ENCODE measurements at regions not wholly inside any gene's neighbourhood (a gene's known extent, or its start where the extent isn't known, plus 50 kb on each side); places are given as distances from the start of the nearest gene placed in this dataset.

DNA sequence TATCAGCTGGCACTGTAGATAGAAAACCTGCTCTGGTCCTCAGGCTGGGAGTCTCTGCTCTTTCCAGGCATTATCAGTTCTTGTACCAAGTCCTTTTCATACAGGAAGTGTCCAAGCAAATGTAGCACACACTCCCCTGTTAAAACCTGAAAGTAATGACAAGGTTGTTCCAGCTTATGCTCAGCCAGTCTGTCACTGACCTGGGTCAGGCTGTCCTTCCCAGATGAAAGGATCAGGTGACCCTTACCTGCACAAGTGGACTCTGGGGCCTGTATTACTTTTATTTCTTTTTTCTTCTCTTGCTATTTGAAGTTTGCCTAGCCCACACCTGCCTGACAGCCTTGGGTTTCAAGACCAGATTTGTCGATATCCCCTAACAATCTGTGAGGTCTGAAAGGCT, 156.3 kb upstream of the SESN3 start:
- DNase-seq (ENCODE audit: low spot score) = no peak

DNA sequence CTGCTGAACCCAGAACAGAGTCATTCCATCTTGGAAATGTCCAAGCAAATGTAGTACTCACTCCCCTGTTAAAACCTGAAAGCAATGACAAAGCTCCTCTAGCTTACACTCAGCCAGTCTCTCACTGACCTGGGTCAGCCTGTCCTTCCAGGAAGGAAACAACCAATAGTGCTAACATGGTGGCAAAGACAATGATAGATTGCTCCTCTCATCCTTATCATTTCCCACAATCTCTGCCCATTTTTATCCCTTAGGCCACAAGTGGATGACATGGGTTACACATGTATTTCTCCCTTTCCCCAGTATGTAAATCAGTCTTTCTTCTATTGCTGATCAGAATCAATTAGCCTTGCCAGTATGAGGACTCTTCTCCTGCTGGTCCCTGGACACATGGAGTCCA, 154.6 kb upstream of the SESN3 start:
- no peak for DNase-seq (ENCODE audit: low spot score)

DNA sequence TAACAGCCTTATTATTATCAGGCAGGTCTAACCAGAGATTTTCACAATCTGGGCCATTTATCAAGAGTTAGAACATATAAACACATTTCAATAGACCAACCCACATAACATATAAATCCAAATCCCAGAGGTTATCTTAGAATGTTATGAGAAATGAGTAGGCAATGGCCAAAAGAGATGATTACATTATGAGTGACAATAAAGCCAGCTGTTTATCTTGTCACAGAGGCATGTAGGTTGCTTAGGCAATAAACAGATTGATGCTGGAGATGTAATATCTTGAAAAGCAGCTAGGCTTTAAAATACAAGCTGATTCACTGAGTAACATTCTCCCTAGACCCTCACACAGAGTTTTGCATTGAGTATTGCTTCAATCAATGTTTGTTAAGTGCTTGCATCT, 148.5 kb upstream of the SESN3 start:
- no peak for DNase-seq (ENCODE audit: low spot score)

DNA sequence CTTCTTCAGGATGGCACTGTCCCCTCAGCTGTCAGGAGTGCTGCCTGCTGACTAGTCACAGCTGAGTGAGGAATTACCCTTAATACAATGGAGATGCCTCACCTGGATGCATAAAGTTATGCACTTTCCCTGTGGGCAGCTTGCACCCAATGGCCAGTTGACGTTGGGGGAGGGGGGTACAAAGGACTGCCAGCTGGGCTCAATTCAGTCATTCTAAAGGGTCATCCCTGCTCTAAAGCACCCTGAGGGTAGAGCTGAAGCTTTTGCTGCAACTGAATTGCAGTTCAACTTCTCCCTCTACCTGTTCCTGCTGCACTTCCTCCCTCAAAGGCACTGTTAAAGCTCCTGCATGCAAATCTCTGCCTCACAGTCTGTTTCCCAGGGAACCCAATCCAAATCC, 147.8 kb upstream of the SESN3 start:
- no peak for DNase-seq (ENCODE audit: low spot score)

DNA sequence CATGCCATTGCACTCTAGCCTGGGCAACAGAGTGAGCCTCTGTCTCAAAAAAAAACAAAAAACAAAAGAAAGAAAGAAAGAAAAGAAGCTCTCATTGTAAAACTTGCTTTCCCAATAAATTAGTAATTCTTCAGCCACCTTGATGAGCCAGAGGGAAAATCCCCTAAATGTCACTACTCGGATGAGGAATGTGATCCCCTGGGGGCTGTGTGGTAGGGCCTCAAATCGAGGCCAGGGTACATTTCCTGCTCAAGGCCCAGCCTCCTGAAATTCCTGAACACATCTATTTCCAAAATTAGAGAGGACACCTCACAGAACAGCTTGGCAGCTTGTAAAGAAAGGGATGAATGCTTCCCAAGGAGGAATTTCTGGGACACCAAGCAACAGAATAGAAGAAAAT, 147.1 kb upstream of the SESN3 start:
- DNase-seq (ENCODE audit: low spot score) = no peak

DNA sequence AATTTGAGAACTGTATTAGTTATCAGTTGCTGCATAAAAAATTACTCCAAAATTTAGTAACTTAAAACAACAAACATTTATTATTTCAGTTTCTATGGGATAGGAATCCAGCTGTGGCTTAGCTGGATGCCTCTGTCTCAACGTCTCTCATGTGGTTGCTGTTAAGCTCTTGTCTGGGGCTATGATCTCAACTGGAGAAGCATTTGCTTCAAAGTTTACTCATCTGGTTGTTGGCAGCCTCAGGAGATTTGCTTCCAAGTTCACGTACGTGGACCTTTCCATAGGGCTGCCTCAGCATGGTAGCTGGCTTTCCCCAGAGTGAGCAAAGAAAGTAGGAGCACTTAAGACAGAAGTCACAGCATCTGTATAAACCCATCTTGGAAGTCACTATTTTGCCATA, 144.9 kb upstream of the SESN3 start:
- DNase-seq (ENCODE audit: low spot score) = no peak

DNA sequence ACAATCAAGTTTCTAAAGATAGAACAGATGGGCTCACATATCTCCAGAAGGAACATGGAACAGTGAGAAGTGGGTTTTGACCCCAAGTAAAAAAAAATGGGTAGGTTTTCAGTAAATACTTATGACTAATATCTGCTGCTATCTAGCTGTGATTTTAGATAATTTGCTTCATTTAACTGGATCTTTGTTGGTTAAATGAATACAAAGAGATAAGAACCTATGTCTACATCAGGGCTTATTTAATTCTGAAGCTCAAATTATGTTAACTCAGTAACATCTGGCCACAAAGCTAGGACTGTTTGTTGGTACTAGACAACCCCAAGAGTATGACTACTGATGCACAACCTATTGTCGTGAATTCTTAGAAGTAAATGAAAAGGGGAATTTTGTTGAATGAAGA, 144.4 kb upstream of the SESN3 start:
- DNase-seq (ENCODE audit: low spot score) = no peak

DNA sequence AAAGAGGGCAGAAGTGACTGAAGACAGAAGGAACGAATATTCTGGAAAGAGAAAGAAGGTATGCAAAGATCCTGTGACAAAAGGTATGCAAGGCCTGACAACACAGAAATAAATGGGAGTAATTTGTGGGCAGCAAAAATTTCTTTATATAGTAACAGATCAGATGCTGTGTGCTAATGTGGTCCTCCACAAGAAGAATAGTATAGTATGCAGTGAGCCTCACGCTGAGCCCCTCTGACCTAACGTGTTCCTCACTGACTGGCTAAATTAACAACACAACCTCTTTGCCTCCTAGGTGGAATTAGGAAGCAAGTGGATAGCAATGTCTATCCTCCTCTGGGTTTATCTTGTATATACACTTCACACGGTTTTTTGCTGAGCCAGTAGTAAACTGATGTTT, 143.1 kb upstream of the SESN3 start:
- DNase-seq (ENCODE audit: low spot score) = no peak

DNA sequence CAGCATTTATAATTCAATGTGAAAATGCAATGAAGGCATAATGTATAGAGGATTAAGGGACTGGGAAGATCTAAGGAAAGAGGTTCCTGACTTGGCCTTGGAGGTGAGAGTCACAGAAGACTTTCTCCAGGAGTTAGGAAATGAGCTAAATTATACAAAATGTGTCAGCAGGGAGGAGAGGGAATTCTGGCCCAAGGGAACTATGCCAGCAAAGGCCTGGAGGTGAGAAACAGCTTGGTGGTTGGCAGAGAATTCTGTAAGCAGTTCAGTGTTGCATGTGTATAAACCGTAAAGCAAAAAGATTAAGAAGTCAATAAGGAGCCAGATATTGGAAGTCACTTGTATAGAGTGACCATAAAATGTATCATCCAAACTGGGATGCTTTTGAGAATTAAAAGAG, 142.2 kb upstream of the SESN3 start:
- DNase-seq (ENCODE audit: low spot score) = no peak

DNA sequence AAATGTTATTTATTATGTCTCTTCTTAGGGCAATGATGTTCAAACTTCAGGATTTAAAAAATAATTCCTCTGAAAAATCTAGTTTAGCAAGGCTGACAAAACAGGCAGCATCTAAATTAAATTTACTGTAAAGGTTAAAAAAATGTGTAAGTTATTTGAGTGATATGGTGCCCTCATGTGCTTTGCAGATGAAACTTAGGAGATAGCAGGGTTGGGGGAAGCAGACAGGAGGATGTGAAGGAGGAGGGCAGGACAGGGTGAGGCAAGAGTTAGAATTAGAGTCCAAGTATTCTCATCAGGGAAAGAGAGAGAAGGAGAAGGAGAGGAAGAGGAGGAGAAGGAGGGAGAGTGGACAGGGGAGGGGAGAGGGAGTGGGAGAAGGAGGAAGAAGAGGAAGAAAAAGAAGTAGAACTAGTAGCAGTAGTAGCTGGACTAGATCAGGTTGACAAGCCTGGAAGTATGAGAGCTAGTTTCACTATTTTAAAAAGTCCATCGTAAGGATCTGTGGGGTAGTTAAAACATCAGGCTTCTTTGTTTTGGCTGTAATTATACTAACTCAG, 141.2 kb upstream of the SESN3 start:
- DNase-seq (ENCODE audit: low spot score) = no peak

DNA sequence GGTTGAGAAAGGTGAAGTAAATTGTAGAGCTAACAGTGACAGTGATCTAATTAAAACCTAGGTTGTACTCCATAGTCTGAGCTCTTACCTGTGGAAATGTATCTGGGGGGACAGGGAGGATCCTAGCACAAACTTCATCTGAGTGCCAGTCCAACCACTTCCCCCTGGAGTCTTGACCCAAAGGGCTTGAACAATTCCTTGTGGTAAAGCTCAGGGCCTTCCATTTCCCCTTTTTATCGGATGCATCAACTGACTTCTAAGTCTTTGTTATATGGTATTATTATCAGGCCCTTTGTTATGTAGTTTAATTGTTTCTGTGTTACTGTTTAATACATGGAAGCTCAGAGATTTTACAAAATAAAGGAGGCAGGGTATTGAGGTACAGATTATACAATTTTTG, 140.2 kb upstream of the SESN3 start:
- DNase-seq (ENCODE audit: low spot score) = no peak

DNA sequence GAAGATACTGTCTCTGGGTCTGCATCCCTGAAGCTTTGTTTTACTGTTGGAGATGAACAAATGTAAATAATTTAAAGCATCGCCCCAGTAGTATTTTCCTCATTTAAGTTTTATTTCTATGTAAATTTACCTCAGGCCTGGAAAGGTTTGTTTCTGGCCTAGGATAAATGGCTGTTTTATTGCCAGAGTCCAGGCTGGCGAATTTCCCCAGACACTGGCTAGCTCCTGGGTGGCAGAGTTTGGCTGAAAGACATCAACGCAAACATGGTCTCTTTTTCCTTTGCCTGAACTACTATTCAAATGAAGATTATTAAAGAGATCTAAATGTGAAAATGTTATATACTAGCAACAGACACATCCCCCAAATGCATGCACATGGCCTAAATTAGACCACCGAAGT, 136.7 kb upstream of the SESN3 start:
- no peak for DNase-seq (ENCODE audit: low spot score)

DNA sequence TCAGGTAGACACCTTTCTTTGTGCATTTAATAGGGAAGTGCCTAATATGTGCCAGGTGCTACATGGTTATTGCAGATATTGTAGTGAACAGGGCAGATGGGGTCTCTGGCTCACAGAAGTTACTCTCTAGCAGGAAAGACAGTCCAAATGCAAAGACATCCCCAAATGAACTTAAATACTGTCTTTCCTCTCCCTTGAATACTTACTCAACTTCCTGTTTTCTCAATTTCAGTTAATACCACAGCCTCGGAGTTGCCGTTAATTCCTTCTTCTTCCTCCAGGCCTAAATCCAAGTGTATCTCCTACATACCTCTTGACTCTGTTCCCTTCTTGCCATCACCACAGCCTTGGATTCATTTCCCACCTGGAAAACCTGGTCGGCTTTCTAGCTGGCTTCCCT, 134.3 kb upstream of the SESN3 start:
- no peak for DNase-seq (ENCODE audit: low spot score)

DNA sequence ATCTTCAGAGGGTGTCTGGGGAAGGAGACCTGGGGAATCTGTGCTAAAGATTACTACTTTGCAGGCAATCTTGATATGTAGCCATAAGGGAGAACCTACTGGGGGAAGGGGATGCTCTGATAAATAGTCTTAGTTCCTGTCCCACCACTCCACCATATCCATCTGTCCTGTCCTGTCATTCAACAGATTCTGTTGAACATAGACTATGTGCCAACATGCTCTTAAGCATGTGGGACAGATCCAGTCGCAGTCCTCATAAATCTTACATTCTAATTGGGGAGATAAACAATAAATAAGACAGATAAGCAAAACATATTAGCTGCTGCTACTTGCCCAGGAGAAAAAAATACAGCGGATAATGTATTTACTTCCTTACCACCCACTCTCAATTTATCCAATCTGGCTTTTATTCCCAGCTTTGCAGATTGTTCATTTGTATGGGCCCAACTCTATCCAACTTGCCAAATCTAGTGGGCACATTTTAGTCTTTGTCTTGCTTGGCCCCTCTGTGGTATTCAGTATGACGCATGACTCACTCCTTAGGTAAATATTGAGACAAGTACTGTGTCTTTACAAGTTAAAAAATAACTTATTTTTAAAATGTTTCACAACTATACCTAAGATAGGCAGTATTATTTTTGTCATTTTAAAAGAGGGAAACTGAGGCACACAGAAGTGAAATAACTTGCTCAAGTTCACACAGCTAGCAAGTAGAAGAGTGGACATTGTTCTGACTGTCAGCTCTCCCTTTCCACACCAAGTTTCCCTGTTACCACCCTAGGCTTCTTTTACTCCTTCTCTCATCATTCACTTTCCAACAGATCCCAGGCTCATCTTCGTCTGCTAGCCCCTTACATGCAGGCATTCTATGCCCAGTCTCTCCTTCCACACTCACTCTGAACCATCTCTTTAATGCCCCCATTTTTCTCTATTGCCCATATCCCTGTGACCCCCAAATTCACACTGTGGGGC, 133.6 kb upstream of the SESN3 start:
- DNase-seq (ENCODE audit: low spot score) = peak; percentile 65

DNA sequence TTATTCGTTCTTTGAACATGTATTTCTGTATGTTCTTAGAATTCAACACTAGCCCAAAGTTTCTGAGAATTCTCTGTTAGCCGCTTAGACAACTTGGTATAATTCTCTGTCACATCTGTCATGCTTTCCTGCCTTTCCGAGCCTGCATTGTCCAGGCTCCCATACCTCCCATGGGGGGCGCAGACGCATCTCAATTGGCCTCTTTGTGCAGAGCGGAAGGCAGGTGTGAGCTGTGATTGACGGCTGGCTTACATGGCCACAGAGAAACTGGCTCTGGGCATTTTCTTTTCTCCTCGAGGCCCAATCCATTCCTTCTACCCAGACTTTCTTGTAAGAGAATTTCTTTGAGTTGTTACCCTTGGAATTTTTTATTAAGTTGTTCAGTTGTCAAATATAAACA, 132.7 kb upstream of the SESN3 start:
- no peak for DNase-seq (ENCODE audit: low spot score)

DNA sequence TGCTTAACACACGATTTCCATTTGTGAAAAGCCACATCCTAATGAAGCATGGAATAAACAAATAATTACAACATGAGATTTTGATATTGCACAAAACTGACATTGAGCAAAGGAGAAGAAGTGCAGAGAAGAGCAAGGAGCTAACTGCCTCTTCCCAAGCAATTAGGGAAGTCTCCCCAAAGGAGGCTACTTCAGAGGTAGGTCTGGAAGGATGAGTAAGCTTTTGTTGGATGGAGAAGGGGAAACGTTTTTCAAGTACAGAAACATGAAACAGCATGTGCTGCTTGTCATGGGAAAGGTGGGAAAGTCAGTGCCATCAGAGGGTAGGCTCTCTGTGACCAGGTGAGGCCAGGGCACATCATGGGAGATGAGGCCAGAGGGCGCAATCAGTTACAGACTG, 132.2 kb upstream of the SESN3 start:
- no peak for DNase-seq (ENCODE audit: low spot score)

DNA sequence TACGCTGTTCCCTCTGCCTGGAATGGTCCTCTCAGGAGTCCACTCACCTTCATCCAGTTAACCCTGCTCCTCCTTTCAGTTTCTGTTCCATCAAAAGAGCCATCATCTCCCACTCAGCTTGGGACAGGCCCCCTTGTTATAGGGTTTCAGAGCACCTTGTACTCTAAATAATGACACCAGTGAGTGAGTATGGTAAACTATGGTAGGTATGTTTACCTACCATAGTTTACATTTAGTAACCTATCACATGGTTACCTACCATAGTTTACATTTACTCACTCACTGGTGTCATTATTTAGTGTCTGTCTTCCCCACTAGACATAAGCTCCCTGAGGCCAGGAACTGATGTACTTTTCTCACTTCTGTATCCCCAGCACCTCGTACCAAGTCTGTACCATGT, 130.2 kb upstream of the SESN3 start:
- DNase-seq (ENCODE audit: low spot score) = no peak

DNA sequence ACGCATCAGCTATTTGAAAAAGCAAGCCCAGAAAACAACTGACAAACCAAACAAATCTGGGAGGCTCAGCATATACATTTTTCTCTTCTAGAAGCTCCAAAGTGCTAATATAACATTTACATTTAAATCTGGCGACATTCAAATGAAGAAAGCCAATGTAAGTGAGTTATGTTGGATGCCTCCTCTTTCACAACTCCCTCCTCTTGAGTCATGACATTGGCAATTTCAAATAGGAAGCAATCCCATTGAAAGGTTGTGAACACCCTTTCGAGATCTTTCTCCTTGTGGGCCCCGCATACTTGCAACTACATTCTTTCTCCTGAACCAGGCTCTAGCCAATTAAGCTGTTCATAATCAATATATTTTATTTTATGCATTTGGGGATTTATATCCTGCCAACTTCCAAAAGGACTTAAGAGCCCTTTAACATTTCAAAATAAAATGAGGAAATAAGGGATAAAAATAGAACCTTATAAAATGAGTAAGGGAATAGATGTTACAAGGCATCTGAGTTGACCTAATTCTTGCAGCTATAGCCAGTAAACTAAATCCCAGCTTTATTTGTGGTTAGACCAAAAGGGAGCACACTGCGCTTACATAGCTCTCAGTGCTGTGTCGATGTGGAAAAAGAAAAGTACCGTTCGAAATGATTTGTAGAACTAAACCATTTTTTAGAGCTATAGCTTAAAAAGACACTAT, 129.5 kb upstream of the SESN3 start:
- DNase-seq (ENCODE audit: low spot score) = no peak

DNA sequence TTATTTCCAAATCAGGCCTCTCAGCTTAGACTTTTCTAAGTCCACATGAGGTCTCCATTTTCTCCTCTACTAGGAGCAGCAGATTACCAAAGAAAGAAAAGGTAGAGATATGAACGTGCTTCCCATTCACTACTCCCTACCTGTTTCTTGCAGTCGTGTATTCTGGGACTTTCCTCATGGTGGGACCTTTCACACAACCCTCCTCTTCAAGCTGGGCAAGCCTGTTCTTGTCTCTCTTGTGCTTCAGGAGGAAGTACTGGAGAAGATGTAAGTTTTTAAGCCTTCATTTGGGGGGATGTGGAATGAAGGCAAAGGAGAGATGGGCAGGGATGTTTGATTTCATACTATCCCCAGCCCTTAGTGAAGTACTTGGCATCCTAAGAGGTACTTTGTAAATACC, 128.8 kb upstream of the SESN3 start:
- DNase-seq (ENCODE audit: low spot score) = no peak

DNA sequence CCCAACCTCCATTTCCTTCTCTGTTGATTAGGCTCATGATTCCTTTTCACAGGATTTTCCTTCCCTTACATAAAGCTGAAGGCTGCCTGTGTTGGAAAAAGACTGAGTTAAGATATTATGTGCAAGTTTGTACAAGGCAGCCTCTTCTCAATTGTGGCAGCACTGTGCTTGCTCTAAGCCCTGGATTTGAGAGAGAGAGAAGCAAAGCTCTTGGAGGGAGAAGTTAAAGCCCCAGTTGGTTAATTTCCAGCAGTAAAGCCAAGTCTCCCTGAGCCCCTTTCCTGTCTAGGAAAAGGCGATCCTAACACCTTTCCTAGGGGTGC, 128.3 kb upstream of the SESN3 start:
- DNase-seq (ENCODE audit: low spot score) = no peak

DNA sequence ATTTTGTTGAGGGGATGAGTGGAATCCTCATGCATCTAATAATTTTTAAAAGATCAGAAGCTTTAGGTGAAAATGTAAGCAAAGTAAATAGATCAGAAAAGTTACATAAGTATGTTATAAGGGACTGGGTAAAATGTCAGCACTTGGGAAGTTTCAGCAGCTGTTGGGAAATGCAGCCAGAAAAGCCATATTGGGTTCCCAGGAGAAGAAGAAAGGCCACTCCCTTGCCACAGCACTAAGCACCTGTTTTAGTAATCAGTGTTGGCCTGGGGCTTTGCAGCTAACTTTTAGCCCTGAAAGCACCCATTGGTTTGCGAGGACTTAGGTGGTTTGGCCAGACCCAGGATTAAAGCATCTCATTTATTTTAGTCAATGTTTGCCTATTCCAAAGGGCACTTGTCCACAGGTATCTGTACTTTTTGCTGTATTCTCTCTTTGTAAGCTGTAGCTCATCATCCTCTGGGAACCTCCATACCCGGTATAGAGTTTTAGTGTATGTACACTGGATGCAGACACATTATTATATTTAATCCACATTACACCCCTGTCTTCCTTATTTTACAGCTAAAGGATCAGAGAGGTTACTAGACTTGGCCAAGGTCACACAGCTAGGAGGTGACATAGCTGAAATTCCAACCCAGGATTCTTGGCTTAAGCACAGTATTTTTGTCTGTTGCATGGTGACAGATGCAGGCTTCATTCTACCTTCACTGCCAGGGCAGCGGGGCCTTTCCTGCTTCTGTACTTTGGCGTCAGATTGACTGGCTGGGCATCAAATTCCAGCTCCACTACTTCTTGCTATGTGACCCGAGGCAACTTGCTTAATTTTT, 127.7 kb upstream of the SESN3 start:
- DNase-seq (ENCODE audit: low spot score) = no peak

DNA sequence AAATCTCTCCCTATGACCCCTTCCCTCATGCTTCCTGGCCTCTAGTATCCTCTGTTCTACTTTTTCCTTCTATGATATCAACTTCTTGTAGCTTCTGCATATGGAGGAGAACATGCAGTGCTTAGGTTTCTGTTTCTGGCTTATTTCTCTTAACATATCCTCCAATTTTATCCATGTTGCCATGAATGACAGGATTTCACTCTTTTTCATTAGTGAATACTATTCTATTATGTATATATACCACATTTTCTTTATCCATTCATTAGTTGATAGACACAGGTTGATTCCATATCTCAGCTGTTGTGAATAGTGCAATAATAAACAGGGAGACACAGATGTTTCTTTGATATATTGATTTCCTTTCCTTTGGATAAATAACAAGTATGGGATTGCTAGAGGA, 123.3 kb upstream of the SESN3 start:
- no peak for DNase-seq (ENCODE audit: low spot score)

DNA sequence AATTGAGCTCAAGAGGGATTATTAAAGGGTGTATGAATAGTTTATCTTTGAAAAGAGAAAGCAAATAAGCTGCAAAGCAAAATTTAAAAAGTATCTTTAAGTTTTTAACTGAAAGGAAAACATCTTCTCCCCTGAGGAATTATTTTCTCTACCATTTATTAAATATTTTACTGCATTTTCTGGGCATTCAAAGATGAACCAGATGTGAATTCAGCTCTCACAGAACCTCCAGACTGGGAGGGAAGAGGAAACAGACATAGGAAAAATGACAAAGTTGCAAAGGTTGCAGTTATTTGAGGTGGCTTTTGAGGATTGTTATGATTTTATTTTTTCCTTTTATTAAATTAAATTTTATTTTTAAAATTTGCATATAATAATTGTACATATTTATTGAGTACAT, 122.7 kb upstream of the SESN3 start:
- no peak for DNase-seq (ENCODE audit: low spot score)
